ENCODE measurements at regions not wholly inside any gene's neighbourhood (a gene's known extent, or its start where the extent isn't known, plus 50 kb on each side); places are given as distances from the start of the nearest gene placed in this dataset.

- DNase-seq = no peak
- ATAC-seq = no peak
Observed at GRCh38 chr2:223701761-223702160, 99.6 kb upstream of the SCG2 start.

GRCh38 chr2:223700221-223700620 is 98.1 kb upstream of the SCG2 start:
- DNase-seq = no peak
- ATAC-seq = no peak

- DNase-seq (no peak), ATAC-seq (no peak)
Observed at GRCh38 chr2:223697892-223698645, 95.9 kb upstream of the SCG2 start.

- ATAC-seq (no peak), DNase-seq (no peak)
Observed at GRCh38 chr2:223697316-223697891, 95.2 kb upstream of the SCG2 start.

- DNase-seq (no peak), ATAC-seq (no peak)
Observed at GRCh38 chr2:223696719-223697118, 94.6 kb upstream of the SCG2 start.

- ATAC-seq (no peak), DNase-seq (peak; percentile 4)
Observed at GRCh38 chr2:223692191-223692947, 90.2 kb upstream of the SCG2 start.

GRCh38 chr2:223688094-223688835 is 86.1 kb upstream of the SCG2 start:
- no peak for DNase-seq

GRCh38 chr2:223681125-223681524 is 79.0 kb upstream of the SCG2 start:
- no peak for ATAC-seq
- no peak for DNase-seq

More at GRCh38 chr2:223688094-223688835, 86.1 kb upstream of the SCG2 start:
- ATAC-seq = no peak

GRCh38 chr2:223674998-223675609 is 72.9 kb upstream of the SCG2 start:
- ATAC-seq = no peak
- no peak for DNase-seq

- no peak for ATAC-seq
- no peak for DNase-seq
Observed at GRCh38 chr2:223669453-223670225, 67.5 kb upstream of the SCG2 start.

GRCh38 chr2:223668302-223668998 is 66.3 kb upstream of the SCG2 start:
- no peak for DNase-seq
- ATAC-seq = no peak

GRCh38 chr2:223654384-223654915 is 52.3 kb upstream of the SCG2 start:
- ATAC-seq (no peak), DNase-seq (no peak)

GRCh38 chr2:223652902-223653301 is 50.7 kb upstream of the SCG2 start:
- DNase-seq = no peak
- ATAC-seq = no peak

- DNase-seq (no peak), ATAC-seq (no peak)
Observed at GRCh38 chr2:223652122-223652521, 50.0 kb upstream of the SCG2 start.
